ENCODE measurements at regions not wholly inside any gene's neighbourhood (a gene's known extent, or its start where the extent isn't known, plus 50 kb on each side); places are given as distances from the start of the nearest gene placed in this dataset.

DNA sequence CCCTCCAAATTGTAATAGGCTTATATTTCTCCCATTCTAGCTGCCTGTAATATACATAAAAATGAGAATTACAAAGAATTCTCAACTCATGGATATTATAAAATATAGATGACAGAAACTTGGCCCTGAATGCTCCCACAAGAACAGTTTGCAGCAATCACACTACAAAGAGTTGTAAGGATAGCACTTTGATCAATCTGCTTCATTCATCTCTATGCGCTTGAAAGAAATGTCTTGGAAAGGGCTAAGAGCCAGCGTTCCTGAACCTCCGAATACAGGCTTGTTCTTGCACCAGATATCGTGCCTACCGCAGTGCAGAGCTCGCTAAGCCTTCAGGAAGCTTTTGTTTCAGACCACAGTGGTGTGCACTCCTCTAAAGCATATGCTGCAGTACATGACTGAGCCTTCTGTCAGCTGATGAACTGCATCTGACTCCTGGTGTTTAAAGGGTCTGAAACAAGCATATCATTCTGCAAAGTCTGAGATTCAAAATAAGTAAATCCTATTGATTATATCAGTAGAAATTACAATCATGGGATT, 417.6 kb upstream of the ZFP42 start:
- H3K4me3 ChIP-seq (ENCODE audit: low read depth, low read length): no peak overlapping the region
- TF ChIP-seq CTCF (IDR thresholded peaks at IDR 0.05; ENCODE audit: insufficient read depth, low read length): no peak
- no peak for DNase-seq (ENCODE audit: low read depth)

DNA sequence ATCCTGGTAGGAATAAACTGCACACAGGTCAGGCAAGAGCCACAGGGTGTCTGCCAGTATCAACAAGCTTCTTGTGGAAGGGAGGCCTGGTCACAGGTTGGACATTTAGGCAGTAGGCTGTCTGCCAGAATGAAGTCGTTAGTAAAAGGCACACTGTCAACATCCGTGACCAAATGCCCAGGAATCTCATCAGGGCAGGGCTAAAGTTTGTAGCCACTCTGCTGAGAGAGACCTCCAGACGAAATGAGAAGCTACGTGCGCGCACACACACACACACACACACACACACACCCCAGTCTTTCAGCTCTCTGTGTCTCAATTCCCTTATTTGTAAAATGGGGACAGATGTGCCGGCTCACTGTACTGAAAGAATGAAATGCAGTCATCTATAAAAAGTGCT, 408.7 kb upstream of the ZFP42 start:
- H3K4me3 ChIP-seq (ENCODE audit: low read depth, low read length): no peak overlapping the region
- DNase-seq (ENCODE audit: low read depth): no peak
- no peak for TF ChIP-seq CTCF (IDR thresholded peaks at IDR 0.05; ENCODE audit: insufficient read depth, low read length)

DNA sequence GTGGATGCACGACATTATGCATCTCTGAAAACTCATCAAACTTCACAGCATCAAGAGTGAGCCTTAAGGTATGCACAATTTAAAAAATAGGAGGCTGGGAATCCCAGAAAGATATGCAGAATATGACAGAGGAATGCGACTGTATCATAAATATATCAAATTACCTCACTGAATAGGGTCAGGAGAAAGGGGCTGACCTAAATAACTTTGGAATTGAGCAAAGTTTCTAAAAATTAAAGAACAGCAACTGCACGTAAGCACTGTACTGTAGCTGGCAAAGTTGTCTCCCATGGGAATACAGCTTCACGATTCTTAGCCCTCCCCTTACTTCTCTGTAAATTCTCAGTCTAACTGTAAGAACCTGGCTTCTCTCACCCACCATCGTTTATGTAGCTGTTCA, 397.4 kb upstream of the ZFP42 start:
- TF ChIP-seq CTCF (IDR thresholded peaks at IDR 0.05; ENCODE audit: insufficient read depth, low read length): no peak
- H3K4me3 ChIP-seq (ENCODE audit: low read depth, low read length): no peak overlapping the region
- no peak for DNase-seq (ENCODE audit: low read depth)

- H3K4me3 ChIP-seq (ENCODE audit: low read depth, low read length): no peak overlapping the region
- no peak for TF ChIP-seq CTCF (IDR thresholded peaks at IDR 0.05; ENCODE audit: insufficient read depth, low read length)
- DNase-seq (ENCODE audit: low read depth): peak; percentile 5
Observed at GRCh38 chr4:187602339-187603092, 393.1 kb upstream of the ZFP42 start.

DNA sequence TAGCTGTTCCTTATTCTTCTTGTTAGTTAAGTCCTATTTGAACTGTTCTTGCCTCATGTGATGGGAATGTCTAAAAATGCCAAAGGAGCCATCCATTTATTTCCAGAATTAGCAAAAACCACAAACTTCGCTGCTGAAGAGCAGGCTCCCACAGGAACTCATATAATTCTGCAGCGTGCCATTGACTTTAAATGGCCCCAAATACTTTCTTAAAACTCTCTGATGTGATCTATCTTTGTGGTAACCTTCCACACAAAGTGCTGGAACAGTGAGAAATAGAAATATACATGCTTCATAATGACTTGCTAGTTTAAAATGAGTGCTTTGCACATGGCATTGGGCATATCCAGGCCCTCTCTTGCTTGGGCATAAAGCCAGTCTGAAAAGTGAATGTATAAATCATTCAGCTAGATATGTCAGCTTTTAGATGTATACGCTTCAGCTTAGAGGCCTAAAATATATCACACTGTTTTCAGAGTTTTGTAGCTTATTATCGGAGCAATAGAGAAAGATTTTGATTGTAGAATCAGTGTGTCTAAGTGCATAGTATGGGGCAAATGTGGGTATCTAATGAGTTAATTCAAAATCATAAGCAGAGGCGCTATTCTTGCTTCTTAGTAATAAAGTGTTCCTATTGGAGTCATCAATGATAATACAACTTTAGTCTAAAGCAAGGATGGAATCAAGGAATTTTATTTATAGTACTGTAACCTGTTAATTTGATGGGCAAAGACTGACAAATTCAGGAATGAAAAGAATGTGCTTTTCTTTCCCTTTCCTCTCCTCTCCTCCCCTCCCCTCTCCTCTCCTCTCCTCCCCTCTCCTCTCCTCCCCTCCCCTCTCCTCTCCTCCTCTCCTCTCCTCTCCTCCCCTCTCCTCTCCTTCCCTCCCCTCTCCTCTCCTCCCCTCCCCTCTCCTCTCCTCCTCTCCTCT, 392.2 kb upstream of the ZFP42 start:
- peak; percentile 10 for DNase-seq (ENCODE audit: low read depth)
- H3K4me3 ChIP-seq (ENCODE audit: low read depth, low read length): no peak overlapping the region
- TF ChIP-seq CTCF (IDR thresholded peaks at IDR 0.05; ENCODE audit: insufficient read depth, low read length): no peak

DNA sequence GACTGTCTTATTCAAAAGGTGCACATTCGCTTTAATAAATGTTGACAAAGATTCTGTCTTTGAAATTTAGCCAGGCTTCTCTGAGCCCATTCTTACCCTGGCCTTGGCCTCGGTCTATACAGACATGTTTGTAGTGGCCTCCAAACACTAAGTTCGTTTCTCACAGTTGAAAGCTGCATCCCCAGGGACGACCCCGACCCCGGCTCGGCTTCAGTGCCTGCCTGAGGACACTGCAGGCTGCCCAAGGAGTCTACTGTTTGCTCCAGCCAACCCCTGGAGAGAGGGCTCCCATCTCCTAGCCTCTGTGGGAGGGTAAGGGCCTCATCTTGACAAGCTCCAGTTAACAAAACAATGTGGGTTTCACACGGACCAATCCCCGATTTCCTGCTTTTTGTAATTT, 390.6 kb upstream of the ZFP42 start:
- no peak overlapping the region for H3K4me3 ChIP-seq (ENCODE audit: low read depth, low read length)
- TF ChIP-seq CTCF (IDR thresholded peaks at IDR 0.05; ENCODE audit: insufficient read depth, low read length): no peak
- no peak for DNase-seq (ENCODE audit: low read depth)
